CD4-positive, alpha-beta T cell (primary cell): ENCODE measurements at regions not wholly inside any gene's neighbourhood (a gene's known extent, or its start where the extent isn't known, plus 50 kb on each side); places are given as distances from the start of the nearest gene placed in this dataset.

Experiments
- ATAC-seq: fragments of 200-7000 bp; cut with Tn5 transposase; one replicate; pipeline ENCODE4 v1.10.0; 2022; ENCODE audit warnings: mild to moderate bottlenecking; ENCODE audit not compliant: poor library complexity
- CTCF ChIA-PET: fragments of 350-600 bp; sonication (Branson Sonifier 250); formaldehyde crosslinking; loops from one replicate; lab custom pipeline; 2021; ENCODE audit warnings: antibody characterized with exemption, inconsistent platforms; lab: Charles Lee
- POLR2A ChIA-PET: fragments of 350-600 bp; sonication (Branson Sonifier 250); formaldehyde crosslinking; loops from one replicate; lab custom pipeline; 2021; ENCODE audit warnings: antibody characterized with exemption, inconsistent platforms; lab: Charles Lee
- DNase-seq, 14 experiments: peaks; one replicate each; pipeline ENCODE4 v3.0.0-alpha.2; 2013 to 2020; ENCODE audit warnings: mixed read lengths in 2 of 14
- H3K27ac ChIP-seq, 2 donors: one replicate each; pipeline versions ENCODE4 v1.5.1 to v1.7.0; 2013; ENCODE audit warnings: low read length in 2 of 2, low read depth in 1 of 2, mild to moderate bottlenecking in 1 of 2
- H3K27me3 ChIP-seq, 2 experiments: 1 replicate in 1 of 2; 2 replicates in 1 of 2; pipeline versions ENCODE4 v1.6.1 to v1.7.0; 2013; ENCODE audit warnings: low read length in 2 of 2, control low read depth in 1 of 2, mild to moderate bottlenecking in 1 of 2, moderate library complexity in 1 of 2; ENCODE audit not compliant: insufficient read depth in 2 of 2, control insufficient read depth in 1 of 2
- H3K36me3 ChIP-seq: one replicate; pipeline ENCODE4 v1.6.1; 2013; ENCODE audit warnings: low read length, control low read depth; ENCODE audit not compliant: insufficient read depth
- H3K4me1 ChIP-seq: one replicate; pipeline ENCODE4 v1.6.1; 2013; ENCODE audit warnings: low read length, control low read depth; ENCODE audit not compliant: insufficient read depth
- H3K4me3 ChIP-seq: one replicate; pipeline ENCODE4 v1.5.1; 2013; ENCODE audit warnings: mild to moderate bottlenecking, low read length, moderate library complexity
- H3K9me3 ChIP-seq, 2 experiments: 1 replicate in 1 of 2; 2 replicates in 1 of 2; pipeline versions ENCODE4 v1.6.1 to v1.7.0; 2013; ENCODE audit warnings: low read length in 2 of 2, mild to moderate bottlenecking in 2 of 2, control low read depth in 1 of 2, moderate library complexity in 1 of 2; ENCODE audit not compliant: control insufficient read depth in 1 of 2, insufficient read depth in 1 of 2
- H3K27ac Mint-ChIP-seq: one replicate; pipeline ENCODE4 v1.8.0; 2020; ENCODE audit warnings: mixed read lengths
- H3K27me3 Mint-ChIP-seq: one replicate; pipeline ENCODE4 v1.8.0; 2021; ENCODE audit warnings: mixed read lengths
- H3K36me3 Mint-ChIP-seq: one replicate; pipeline ENCODE4 v1.8.0; 2021; ENCODE audit warnings: low read depth, mixed read lengths
- H3K4me1 Mint-ChIP-seq: one replicate; pipeline ENCODE4 v1.8.0; 2021; ENCODE audit warnings: low read depth, mixed read lengths
- H3K4me3 Mint-ChIP-seq: one replicate; pipeline ENCODE4 v1.8.0; 2020; ENCODE audit warnings: mild to moderate bottlenecking, mixed read lengths
- H3K9me3 Mint-ChIP-seq: one replicate; pipeline ENCODE4 v1.8.0; 2020; ENCODE audit warnings: mixed read lengths
- CTCF ChIP-seq: fragments of 200-600 bp; IDR thresholded peaks from one replicate; pipeline ENCODE4 v1.8.0; 2022; ENCODE audit warnings: antibody characterized with exemption, mild to moderate bottlenecking
- intact Hi-C, 2 experiments: fragments of 100-400 bp; cut with DNase I in 1 of 2; cut with micrococcal nuclease in 1 of 2; formaldehyde crosslinking; loops; one replicate each; pipeline versions ENCODE4 v1.15.1 to v1.9.0; 2023 to 2025; cut with DNase I, micrococcal nuclease

- no peak for TF ChIP-seq CTCF
- ATAC-seq = no peak
- Histone ChIP-seq H3K27me3 (no peaks in the 10 kb centered on the region), H3K9me3 (no peaks in the 10 kb centered on the region), H3K4me1 (no peaks in the 10 kb centered on the region), H3K27ac (no peak overlapping the region), H3K4me3 (no peak overlapping the region), H3K36me3 (no peaks in the 10 kb centered on the region)
- Mint-ChIP-seq H3K27ac (no peak overlapping the region), H3K36me3 (no peaks in the 10 kb centered on the region), H3K9me3 (no peaks in the 10 kb centered on the region), H3K4me3 (no peak overlapping the region), H3K4me1 (no peaks in the 10 kb centered on the region), H3K27me3 (peaks cover 26% of the 10 kb centered on the region)
- POLR2A ChIA-PET = no interaction called here
- DNase-seq = no peak
- intact Hi-C loops = no loop called here
- CTCF ChIA-PET = no interaction called here
Measured at GRCh38 chr15:29356786-29357185, 87.2 kb upstream of the NSMCE3 start.

GRCh38 chr15:29355477-29355876 lies 85.9 kb upstream of the NSMCE3 start:
- DNase-seq = no peak
- TF ChIP-seq CTCF = no peak
- Mint-ChIP-seq H3K4me3 (no peak overlapping the region), H3K36me3 (no peaks in the 10 kb centered on the region), H3K27me3 (peaks cover 22% of the 10 kb centered on the region), H3K27ac (no peak overlapping the region), H3K9me3 (no peaks in the 10 kb centered on the region), H3K4me1 (no peaks in the 10 kb centered on the region)
- Histone ChIP-seq H3K9me3 (no peaks in the 10 kb centered on the region), H3K27me3 (no peaks in the 10 kb centered on the region), H3K36me3 (no peaks in the 10 kb centered on the region), H3K4me1 (no peaks in the 10 kb centered on the region), H3K27ac (no peak overlapping the region), H3K4me3 (no peak overlapping the region)
- ChIA-PET POLR2A (no interaction called here), CTCF (no interaction called here)
- no peak for ATAC-seq
- intact Hi-C loops = no loop called here

GRCh38 chr15:29352402-29352801 lies 82.8 kb upstream of the NSMCE3 start:
- ChIA-PET POLR2A (no interaction called here), CTCF (no interaction called here)
- intact Hi-C loops = no loop called here
- no peaks in the 10 kb centered on the region for H3K36me3 Mint-ChIP-seq
- H3K4me1 Mint-ChIP-seq = no peaks in the 10 kb centered on the region
- Histone ChIP-seq H3K27ac (no peak overlapping the region), H3K27me3 (no peaks in the 10 kb centered on the region), H3K36me3 (no peaks in the 10 kb centered on the region), H3K4me1 (no peaks in the 10 kb centered on the region), H3K4me3 (no peak overlapping the region), H3K9me3 (no peaks in the 10 kb centered on the region)
- peaks cover 32% of the 10 kb centered on the region for H3K27me3 Mint-ChIP-seq
- no peaks in the 10 kb centered on the region for H3K9me3 Mint-ChIP-seq
- ATAC-seq (no peak), DNase-seq (no peak)
- no peak overlapping the region for H3K27ac Mint-ChIP-seq
- no peak overlapping the region for H3K4me3 Mint-ChIP-seq
- TF ChIP-seq CTCF = no peak
